GM19328 (cell line): ENCODE measurements at regions not wholly inside any gene's neighbourhood (a gene's known extent, or its start where the extent isn't known, plus 50 kb on each side); places are given as distances from the start of the nearest gene placed in this dataset.

ENCODE experiments used
- ATAC-seq: cut with Tn5 transposase; IDR thresholded peaks from one replicate; pipeline ENCODE4 v1.9.1; 2021; ENCODE audit warnings: mild to moderate bottlenecking, moderate library complexity; ENCODE audit not compliant: unreplicated experiment

DNA sequence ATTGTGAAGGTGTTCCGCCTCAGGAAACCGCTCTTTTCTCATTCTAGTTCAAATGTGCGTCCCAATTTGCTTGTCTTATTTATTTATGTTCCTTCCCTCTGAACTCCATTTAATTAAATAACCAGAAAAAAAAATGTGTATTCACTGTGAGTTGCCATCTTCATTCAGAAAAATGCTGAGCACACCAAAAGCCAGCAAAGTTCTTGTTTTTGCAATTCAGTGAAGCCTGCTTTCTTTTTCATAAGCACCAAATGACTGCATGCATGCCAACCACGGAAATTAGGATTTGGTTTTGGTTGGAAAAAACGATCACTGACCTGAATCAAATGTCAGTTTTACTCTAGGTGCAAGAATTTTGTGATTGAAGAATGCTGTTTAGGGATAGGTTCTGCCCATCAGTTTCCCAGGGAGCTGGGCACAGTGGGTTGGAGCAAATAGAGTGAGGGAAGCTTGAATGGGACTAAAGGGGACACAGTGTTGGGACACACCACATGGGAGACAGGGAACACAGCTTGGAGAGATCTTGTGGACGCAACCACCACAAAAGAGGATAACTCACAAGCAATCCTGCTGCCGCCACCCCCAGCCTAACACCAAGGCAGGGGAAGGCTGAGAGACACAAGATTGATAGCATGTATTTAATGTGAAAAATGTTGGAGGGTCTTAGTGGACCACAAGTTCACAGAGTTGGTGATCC is 183.4 kb upstream of the GALNT2 start:
- ATAC-seq, result no peak

DNA sequence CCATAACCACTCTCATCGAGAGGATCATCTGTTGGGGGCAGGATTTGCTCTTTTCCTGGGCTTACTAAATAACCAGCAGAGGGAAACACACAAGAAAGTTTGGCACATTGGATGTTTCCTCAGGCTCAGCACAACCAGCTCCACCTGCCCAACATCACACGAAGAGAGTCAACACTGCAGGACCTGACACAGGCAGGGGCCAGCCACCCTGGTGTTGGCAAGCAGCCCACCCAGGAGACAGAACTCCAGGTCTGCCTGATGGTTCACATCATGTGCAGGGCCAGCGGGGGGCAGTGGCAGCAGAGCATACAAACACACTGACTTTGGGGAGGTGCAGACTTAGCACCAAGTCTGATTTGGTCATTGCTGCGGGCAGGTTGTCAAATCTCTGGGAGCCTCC is 182.3 kb upstream of the GALNT2 start:
- ATAC-seq, result no peak

DNA sequence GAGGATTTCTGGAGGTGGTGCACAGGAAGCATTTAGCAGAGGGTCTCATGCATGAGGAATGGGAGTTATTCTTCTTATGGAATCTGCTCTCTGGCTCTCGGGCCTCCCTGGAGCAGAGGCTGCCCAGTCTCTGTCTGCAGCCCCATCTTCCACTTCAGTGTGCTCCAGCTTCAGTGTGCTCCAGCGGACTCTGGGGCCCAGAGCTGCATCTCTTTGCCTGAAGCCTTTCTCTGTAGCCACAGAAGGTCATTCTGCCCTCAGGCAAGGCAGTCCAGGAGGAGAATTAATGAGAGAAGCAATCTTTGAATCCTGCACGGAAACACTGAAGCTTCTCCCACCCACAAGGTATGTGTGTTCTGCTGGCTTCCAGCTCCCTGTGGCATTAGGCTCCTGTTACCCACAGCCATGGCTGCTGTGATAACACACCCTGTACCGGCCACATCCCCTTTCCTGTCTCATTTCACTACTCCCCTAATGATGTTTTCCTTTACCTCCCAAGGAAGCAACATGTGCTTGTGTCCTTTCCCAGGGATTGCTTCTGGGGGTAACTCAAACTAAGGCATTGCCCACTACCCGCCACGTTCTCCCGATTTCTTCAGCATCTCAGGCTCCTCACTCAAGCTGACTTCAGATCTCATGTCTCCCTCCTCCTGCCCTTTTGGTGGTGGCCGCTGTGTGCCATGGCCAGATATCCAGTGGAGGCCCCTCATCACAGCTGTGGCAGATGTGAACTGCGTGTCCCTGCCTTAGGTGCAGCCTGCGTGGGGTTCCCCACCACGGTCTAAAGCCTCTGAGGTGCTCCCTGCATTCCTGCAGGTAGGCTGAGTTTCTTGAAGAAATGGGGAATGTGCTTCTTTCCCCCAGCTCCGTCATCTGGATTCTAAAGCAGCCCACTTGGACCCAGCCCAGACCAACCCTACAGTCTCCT is 181.2 kb upstream of the GALNT2 start:
- ATAC-seq, result no peak

DNA sequence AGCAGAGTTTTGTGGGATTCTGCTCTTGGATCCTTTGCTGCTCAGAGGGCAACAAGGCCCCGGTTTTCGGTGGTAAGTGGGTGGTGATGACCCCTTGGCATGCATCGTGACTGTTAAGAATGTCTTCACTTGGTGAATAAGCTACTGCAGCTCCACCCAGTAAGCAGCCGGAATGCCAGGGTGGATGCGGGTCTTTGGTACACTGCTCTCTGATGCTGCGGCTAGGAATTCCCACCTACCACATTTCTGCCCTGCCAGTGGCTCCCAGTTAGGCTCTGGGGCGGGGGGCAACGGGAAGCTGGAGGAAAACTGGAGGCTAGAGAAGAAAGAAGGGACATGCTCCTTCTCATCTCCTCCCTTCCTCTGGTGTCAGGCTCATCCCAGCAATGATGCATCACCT is 180.4 kb upstream of the GALNT2 start:
- no peak for ATAC-seq

DNA sequence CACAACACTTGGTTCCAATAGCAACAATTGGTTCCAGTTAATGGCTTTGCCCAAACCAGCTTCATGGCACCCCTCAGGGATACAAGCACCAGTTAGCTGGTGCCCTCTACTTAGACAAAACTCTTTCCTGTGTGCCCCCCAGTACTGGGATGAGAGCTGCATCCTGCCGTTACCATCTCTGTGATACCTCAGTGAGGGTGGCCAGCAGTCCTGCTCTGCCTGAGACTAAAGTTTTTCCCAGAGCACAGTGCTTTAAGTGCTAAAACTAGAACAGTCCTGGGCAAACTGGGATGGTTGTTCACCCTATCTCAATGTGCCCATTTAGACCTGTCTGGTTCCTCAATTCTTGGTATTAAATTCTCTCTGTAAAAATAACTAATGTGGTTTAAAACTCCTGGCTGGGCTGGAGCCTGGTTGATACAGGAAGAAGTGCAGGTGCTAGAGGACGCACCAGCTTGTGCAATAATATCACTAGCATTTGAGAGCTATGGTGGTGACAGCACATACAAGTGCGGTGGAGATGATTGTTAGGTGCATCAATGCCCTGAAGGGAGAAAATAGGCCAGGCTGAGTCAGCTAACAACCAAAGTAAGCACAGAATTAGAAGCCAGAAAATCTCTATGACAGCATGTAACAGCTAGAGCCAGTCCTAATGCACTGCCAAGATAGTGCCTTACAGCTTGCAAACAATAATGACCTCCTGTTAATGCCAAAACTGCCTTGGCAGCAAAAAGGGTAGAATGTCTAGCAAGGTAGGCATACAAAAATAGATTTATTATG is 179.8 kb upstream of the GALNT2 start:
- ATAC-seq, result no peak

DNA sequence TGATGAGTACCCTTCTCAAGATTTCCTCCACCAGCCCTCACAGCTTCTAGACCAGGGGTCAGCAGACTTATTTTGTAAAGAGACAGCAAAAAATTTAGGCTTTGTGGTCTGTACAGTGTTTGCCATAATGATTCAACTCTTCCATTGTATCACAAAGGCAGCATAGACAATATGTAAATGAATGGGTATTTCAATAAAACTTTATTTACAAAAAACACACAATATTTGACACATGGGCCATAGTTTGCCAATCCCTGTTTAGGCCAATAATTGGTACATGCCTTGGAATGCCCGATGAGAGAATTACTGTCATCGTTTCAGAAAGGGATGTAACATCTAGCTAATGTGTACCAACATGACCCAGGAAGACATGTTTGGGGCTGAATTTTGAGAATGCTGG is 178.9 kb upstream of the GALNT2 start:
- no peak for ATAC-seq

DNA sequence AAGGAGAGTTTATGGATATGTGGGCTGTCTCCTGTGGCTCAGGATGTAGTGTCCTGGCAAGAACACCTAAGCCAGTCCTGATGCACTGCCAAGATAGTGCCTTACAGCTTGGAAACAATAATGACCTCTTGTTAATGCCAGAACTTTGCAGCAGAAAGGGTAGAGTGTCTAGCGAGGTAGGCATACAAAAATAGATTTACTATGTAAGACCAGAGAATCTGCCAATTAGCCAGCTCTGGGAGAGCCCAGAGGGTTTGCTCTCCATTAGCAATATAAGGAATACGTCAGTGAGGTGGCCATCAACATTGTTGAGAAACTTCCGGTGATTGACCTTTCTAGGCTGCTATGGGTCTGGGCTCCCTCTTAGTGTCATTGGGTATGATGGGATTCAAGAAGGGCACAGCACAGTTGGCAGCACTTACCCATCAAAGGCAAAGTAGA is 178.5 kb upstream of the GALNT2 start:
- no peak for ATAC-seq

DNA sequence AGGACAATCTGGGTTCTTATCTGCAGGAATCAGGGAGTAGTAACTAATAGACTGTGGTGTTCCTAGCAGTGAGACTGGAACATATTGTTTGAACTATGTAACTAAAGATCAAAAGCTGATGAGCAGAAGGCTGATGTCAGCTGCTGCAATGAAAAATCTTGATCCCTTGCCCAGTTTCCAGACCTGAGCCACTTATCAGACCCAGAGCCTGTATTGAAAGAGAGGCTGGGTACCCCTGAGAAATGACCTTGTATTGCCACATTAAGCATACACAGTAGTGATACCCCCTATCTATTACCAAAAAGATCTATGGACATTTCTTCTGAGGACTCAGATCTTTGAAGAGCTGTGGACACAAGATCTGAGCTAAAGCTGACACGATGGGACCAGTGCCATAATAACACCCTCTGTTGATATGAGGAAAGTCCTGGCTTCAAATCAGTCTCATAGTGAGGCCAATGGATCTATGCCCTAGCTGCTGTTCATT is 178.0 kb upstream of the GALNT2 start:
- no peak for ATAC-seq

DNA sequence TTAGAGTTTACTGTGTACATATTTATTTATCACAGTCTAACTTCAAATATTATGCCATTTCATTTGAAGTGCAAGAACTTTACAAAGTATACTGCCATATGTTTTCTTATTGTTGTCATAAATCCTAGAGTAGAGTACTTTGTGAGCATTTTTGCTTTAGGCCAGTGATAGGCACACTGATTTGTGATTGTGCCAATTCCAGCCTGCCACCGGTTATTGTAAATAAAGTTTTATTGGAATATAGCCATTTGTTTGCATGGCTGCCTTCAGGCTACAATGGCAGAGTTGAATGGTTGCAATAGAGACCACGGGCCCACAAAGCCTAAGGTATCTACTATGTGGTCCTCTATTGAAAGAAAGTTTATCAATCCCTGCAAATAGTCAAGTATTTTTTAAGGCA is 175.8 kb upstream of the GALNT2 start:
- ATAC-seq, result no peak

DNA sequence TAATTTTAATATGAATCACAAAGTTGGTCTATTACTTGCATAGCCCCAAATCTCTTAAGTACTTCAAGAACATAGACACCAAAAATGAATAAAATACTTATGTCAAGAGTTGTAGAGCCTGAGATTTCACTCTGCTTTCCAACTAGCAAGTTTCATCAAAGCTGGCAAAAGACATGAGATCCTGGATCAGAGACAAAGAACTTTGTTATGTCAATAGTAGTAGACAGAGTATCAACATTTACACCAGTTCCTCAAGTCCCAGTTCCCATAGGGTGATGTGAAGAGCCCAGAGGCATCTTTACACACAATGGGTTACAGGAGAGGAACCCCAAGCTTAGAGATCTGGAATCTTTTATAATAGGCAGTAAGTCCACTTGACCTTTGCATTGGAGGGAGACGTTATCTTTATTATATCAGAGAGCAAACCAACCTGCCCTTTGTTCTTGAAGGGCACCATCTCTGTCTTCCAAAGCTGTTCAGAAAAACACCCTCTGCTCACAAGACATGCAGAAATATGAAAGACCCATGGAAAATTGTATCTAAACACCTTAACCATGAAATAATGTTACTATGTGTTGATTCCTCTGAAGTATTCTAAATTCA is 174.4 kb upstream of the GALNT2 start:
- no peak for ATAC-seq

DNA sequence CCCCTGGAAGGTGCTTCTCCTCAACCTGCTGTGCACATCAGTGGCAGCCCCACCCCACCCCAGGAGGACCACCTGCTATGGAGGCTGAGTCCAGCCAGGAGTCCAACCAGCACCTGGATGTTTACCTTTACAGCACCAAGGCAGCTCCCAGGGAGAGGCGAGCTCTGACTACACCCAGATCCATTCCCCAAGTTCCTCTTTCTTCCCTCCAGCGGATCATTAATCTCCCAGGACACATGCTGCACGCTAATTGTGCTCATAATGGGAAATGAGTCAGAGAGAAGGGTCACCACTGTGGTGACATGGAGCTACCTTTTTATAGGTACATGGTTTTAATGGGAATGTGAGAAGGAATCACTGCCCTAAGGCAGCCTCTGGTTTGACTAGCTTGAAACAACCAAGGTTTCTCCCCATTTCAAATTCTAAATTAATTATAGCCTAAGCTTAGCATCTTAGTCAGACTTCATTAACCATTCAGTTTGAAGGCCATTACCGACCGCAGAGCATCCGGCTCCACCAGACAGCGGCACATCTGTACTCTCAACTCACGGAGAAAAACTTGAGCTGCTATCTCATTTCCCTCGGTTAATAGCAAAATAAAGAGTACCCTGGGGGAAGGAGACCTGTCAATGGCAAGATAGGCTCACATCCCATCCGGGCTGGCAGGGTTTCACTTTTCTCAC is 173.1 kb upstream of the GALNT2 start:
- ATAC-seq, result no peak

DNA sequence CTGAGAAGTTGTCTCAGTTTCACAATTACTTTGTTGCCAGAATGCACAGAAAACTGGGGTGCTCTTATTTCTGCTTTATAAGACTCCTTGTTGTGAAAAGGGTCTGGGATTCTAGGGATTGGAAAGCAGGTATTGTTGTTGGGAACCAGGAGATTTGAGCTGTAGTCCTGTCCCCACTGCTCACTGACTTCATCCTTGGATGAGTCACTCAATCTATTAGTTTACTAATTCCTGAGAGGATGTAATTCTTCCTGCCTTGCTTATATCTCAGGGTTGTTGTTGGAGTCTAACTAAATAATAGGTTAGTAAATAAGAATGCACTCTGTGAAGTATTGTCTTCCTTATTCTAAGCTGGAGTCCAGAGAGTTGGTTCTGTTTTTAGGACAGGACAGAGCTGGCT is 172.5 kb upstream of the GALNT2 start:
- no peak for ATAC-seq

DNA sequence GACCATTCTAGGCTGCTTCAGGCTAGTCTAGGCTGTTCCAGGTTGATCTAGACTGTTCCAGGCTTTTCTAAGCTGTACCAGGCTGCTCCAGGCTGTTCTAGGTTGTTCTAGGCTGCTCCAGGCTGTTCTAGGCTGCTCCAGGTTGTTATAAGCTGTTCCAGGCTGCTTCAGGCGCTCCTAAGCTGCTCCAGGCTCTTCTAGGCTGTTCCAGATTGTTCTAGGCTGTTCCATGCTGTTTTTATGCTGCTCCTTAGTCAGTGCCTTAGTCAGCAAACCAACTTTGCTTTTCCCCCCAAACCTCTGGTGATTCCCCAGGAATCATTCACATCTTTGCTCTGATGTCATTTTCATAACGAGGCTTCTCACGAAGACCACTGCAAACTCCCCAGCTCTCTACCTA is 171.4 kb upstream of the GALNT2 start:
- ATAC-seq, result no peak

DNA sequence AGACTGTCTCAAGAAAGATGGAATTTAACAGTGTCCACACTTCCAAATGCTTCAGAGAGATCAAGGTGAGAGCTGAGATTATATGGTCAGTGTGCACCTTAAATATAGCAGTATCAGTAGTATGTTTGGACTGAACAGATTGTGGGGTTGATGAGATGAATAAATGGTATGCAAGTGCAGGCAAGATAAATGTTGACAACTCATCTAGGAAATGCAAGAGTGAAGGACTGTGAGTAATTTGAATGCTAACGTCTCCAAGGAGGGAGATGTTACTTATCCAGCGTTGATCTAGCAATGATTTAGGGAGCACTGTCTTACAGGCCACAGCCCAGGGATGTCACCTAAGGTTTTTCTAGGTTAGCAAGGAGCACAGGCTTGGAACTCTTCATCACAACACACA is 170.7 kb upstream of the GALNT2 start:
- ATAC-seq, result no peak

DNA sequence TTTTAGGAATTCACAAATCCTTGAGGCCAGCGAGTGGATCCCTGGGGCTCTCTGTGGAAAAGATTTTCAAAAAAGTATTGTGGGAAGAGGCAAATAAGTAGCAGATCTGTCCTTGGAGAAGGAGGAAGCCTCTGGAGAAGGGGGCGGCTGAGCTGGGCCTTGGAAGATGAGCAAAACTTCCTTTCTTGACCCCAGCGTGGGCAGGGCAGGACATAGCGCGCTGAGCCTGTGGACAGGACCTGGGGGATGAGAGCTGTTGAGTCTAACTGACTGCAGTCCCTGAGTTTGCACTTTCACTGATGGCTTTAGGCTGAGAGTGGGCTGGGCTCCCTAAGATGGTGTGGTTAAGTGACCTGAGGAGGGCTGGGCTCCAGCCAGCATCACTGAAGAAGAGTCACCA is 170.2 kb upstream of the GALNT2 start:
- no peak for ATAC-seq

DNA sequence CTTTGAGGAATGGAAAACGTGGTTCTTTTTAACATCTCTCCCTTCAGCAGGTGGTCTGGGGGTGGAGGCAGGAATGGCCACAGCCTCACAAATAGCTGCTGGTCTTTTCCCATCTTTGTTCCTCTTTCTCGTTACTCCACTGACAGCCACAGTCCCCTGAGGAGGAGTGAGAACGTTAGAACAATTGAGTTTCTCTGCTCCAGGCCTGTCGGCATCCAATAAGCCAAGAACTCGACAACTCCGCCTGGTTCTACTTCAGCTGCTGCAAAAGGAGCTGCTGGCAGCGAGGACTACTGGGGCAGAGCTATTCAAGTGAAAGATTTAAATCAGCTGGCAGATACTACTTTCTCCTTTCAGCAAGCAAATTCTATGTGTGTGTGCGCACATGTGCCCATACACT is 169.5 kb upstream of the GALNT2 start:
- no peak for ATAC-seq

DNA sequence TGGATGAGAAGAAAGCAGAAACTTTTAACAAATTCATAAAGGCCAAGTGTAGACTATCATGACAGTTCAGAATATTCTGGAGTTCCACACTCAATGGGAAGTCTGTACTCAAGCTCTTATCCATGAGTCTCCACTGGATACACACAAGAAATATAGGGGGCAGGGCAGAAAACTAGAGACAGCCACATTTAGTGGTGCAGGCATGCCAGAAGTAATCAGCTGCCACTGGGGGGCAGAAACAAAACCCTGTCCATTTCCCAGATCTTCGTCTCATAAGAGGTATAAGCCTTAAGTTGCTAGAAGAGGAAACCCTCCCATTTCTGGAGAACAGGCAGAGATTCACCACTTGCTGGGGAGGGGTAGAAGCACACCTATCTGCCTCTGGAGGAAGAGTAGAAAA is 166.8 kb upstream of the GALNT2 start:
- no peak for ATAC-seq

DNA sequence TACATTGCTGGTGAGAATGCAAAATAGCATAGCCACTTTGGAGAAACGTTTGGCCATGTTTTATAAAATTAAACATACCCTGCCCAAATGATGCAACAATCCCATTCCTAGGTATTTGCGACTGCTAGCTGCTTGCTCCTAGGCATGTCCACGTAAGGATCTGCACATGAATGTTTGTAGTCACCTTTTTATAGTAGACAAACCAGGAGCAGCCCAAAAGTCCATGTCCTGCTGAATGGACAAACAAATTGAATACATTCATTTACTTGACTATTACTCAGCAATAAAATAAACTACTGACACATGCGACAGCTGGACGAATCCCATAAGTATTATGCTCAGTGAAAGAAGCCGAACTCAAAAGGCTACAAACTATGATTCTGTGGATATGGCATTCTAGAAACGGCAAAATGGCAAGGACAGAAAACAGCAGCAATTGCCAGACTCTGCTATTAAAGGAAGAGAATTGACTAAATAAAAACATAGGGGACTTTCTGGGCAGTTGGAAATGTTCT is 161.9 kb upstream of the GALNT2 start:
- ATAC-seq, result no peak

DNA sequence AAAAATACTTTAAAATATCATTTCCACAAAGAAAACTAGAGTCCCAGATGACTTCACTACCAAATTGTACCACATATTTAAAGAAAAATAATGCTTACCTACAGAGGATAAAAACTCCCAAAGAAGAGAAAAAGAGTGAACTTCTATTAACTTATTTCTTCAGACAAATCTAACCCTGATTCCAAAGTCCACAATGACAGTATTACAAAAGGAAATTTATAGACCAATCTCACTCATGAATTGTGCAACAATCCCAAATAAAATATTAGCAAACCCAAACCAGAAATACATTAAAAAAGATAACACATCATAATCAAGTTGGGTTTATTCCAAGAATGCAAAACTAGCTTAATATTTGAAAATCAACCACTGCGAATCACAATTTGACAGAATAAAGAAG is 161.4 kb upstream of the GALNT2 start:
- ATAC-seq, result no peak
